GM19463 (cell line): ENCODE measurements at regions not wholly inside any gene's neighbourhood (a gene's known extent, or its start where the extent isn't known, plus 50 kb on each side); places are given as distances from the start of the nearest gene placed in this dataset.
"Not testable (repeated sequence)": the region's sequence is repeated elsewhere in the genome, so short reads cannot be mapped to it uniquely, and the experiment has no call there.

Source experiments
- ATAC-seq: cut with Tn5 transposase; IDR thresholded peaks from one replicate; pipeline ENCODE4 v1.9.1; 2021; ENCODE audit warnings: mild to moderate bottlenecking, moderate library complexity; ENCODE audit not compliant: unreplicated experiment

GRCh38 chr13:27363637-27364036 is 60.8 kb upstream of the GTF3A start:
- ATAC-seq = not testable (repeated sequence)

- ATAC-seq = no peak
These were observed 56.8 kb upstream of the GTF3A start for GRCh38 chr13:27367570-27367969.

GRCh38 chr13:27370305-27370872 is 54.0 kb upstream of the GTF3A start:
- no peak for ATAC-seq

GRCh38 chr13:27371932-27372331 is 52.5 kb upstream of the GTF3A start:
- no peak for ATAC-seq

- ATAC-seq = no peak
These were observed 51.5 kb upstream of the GTF3A start for GRCh38 chr13:27372896-27373295.

GRCh38 chr13:27374126-27374613 is 50.2 kb upstream of the GTF3A start:
- ATAC-seq = no peak
